ENCODE measurements at regions not wholly inside any gene's neighbourhood (a gene's known extent, or its start where the extent isn't known, plus 50 kb on each side); places are given as distances from the start of the nearest gene placed in this dataset.

DNA sequence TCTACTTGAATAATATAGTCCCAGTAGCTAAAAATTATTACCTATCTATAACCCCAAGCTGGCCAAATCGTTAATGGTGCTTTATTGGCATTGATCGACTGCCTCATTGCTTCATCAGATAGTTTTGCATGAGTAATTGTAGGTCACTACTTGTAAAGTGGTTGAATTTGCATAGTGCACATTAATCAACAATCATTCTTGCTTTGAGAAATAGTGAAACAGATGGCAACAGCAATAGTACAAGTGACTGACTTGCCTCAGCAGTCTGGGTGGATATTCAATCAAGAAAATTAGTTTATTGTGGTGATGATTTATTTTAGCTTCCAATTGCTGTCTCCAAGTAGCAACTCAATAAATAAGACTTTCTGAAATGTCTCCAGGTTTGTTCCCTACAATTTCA is 117.8 kb upstream of the NRXN1 start:
- no peak for DNase-seq (ENCODE audit: low spot score)
- in situ Hi-C loops (cut with MboI; ENCODE audit: low sequenced_read_pairs, unreplicated experiment) = no loop called here
- TF ChIP-seq, protein P1, sequence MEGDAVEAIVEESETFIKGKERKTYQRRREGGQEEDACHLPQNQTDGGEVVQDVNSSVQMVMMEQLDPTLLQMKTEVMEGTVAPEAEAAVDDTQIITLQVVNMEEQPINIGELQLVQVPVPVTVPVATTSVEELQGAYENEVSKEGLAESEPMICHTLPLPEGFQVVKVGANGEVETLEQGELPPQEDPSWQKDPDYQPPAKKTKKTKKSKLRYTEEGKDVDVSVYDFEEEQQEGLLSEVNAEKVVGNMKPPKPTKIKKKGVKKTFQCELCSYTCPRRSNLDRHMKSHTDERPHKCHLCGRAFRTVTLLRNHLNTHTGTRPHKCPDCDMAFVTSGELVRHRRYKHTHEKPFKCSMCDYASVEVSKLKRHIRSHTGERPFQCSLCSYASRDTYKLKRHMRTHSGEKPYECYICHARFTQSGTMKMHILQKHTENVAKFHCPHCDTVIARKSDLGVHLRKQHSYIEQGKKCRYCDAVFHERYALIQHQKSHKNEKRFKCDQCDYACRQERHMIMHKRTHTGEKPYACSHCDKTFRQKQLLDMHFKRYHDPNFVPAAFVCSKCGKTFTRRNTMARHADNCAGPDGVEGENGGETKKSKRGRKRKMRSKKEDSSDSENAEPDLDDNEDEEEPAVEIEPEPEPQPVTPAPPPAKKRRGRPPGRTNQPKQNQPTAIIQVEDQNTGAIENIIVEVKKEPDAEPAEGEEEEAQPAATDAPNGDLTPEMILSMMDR (IDR thresholded peaks at IDR 0.05; ENCODE audit: borderline replicate concordance, control extremely low read depth, extremely low read depth, insufficient read depth, missing control alignments) = no peak

DNA sequence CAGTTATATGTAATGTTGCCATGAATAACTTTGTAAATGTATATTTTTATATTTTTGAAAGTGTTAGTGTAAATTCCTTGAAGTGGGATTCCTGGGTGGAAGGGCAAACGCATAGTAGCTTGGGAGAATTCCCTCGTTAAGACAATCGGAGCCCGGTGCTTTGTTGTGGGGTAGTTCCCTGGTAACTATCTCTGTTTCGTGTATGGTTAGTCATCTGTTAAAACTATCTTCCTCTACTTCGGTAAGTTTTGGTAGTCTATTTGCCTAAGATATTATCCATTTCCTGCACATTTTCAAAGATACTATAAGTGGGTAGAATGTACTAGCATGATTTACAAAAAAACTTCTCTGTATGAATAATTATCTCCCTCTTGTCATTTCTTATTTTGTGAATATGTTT is 113.8 kb upstream of the NRXN1 start:
- TF ChIP-seq, protein P1 (IDR thresholded peaks at IDR 0.05; ENCODE audit: borderline replicate concordance, control extremely low read depth, extremely low read depth, insufficient read depth, missing control alignments) = no peak
- in situ Hi-C loops (cut with MboI; ENCODE audit: low sequenced_read_pairs, unreplicated experiment) = no loop called here
- DNase-seq (ENCODE audit: low spot score) = no peak

- no peak for DNase-seq (ENCODE audit: low spot score)
- in situ Hi-C loops (cut with MboI; ENCODE audit: low sequenced_read_pairs, unreplicated experiment) = no loop called here
- TF ChIP-seq, protein P1 (IDR thresholded peaks at IDR 0.05; ENCODE audit: borderline replicate concordance, control extremely low read depth, extremely low read depth, insufficient read depth, missing control alignments) = no peak
These were observed 88.9 kb upstream of the NRXN1 start for GRCh38 chr2:51120754-51121280.

DNA sequence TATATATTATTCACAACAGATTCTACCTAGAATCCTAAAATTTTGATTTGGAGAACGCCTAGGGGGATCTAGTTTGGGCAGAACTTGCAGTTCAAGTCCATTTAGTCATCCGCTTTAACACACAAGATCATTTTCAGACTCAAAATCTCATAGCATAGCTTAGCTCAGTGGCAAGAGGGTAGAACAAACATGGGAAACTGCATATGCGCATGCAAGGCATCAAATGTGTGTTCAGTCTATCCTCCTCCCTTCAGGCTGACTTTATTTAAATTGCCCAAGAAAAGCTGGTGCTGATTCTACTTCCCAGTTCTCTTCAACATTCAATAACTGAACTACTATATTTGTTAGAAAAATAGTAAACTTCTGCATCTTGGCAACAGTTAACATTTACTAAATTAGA is 79.6 kb upstream of the NRXN1 start:
- in situ Hi-C loops (cut with MboI; ENCODE audit: low sequenced_read_pairs, unreplicated experiment) = no loop called here
- no peak for DNase-seq (ENCODE audit: low spot score)
- TF ChIP-seq, protein P1 (IDR thresholded peaks at IDR 0.05; ENCODE audit: borderline replicate concordance, control extremely low read depth, extremely low read depth, insufficient read depth, missing control alignments) = no peak

- TF ChIP-seq, protein P1 (IDR thresholded peaks at IDR 0.05; ENCODE audit: borderline replicate concordance, control extremely low read depth, extremely low read depth, insufficient read depth, missing control alignments) = no peak
- in situ Hi-C loops (cut with MboI; ENCODE audit: low sequenced_read_pairs, unreplicated experiment) = no loop called here
- no peak for DNase-seq (ENCODE audit: low spot score)
These were observed 76.9 kb upstream of the NRXN1 start for GRCh38 chr2:51108794-51109193.

DNA sequence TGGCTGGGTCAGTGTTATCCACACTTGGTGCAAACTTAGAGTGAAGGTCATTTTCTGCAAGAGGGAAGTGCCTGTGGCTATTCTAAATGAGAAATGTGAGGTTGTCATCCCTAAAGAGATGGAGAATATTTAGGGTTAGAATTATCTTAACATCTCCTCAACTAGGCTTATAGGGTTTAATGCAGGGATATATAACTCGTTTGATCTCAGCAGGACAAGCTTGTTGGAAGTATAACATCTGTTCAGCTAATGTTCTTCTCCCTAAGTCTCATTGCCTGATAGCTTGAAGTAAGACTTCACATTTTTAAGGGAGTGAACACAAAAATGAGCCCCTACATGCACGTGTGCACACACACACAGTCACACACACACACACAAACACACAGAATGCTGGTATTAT is 75.9 kb upstream of the NRXN1 start:
- TF ChIP-seq, protein P1 (IDR thresholded peaks at IDR 0.05; ENCODE audit: borderline replicate concordance, control extremely low read depth, extremely low read depth, insufficient read depth, missing control alignments) = no peak
- no peak for DNase-seq (ENCODE audit: low spot score)
- in situ Hi-C loops (cut with MboI; ENCODE audit: low sequenced_read_pairs, unreplicated experiment) = no loop called here

- TF ChIP-seq, protein P1 (IDR thresholded peaks at IDR 0.05; ENCODE audit: borderline replicate concordance, control extremely low read depth, extremely low read depth, insufficient read depth, missing control alignments) = no peak
- in situ Hi-C loops (cut with MboI; ENCODE audit: low sequenced_read_pairs, unreplicated experiment) = no loop called here
These were observed 73.9 kb upstream of the NRXN1 start for GRCh38 chr2:51105811-51106210.

More at GRCh38 chr2:51105811-51106210, 73.9 kb upstream of the NRXN1 start:
- no peak for DNase-seq (ENCODE audit: low spot score)
